ENCODE measurements at regions not wholly inside any gene's neighbourhood (a gene's known extent, or its start where the extent isn't known, plus 50 kb on each side); places are given as distances from the start of the nearest gene placed in this dataset.

- H3K4me1 ChIP-seq, result no peaks in the 10 kb centered on the region
- H3K9me3 ChIP-seq, result no peaks in the 10 kb centered on the region
- no peak for DNase-seq (ENCODE audit: extremely low spot score)
- intact Hi-C loops (cut with DNase I), result no loop called here
- H3K4me3 ChIP-seq, result no peak overlapping the region
- H3K36me3 ChIP-seq, result no peaks in the 10 kb centered on the region
- no peaks in the 10 kb centered on the region for H3K27me3 ChIP-seq
- 76% methylated on average over 6 of the region's 8 CpGs for WGBS
- TF ChIP-seq POLR2AphosphoS5 (IDR thresholded peaks at IDR 0.05) (no peak), EP300 (IDR thresholded peaks at IDR 0.05) (no peak), POLR2A (IDR thresholded peaks at IDR 0.05; ENCODE audit: low read depth) (no peak), CTCF (IDR thresholded peaks at IDR 0.05) (no peak)
- no peak overlapping the region for H3K27ac ChIP-seq (replicated peaks in 1 of 4)
Observed at GRCh38 chr6:3510617-3511016, 53.8 kb upstream of the SLC22A23 start.

GRCh38 chr6:3510178-3510577, 53.3 kb upstream of the SLC22A23 start:
- no peak overlapping the region for H3K4me3 ChIP-seq
- H3K9me3 ChIP-seq, result no peaks in the 10 kb centered on the region
- H3K36me3 ChIP-seq, result no peaks in the 10 kb centered on the region
- no peaks in the 10 kb centered on the region for H3K4me1 ChIP-seq
- H3K27ac ChIP-seq (replicated peaks in 1 of 4), result no peak overlapping the region
- no peak for DNase-seq (ENCODE audit: extremely low spot score)
- intact Hi-C loops (cut with DNase I), result no loop called here
- no peaks in the 10 kb centered on the region for H3K27me3 ChIP-seq
- TF ChIP-seq EP300 (IDR thresholded peaks at IDR 0.05) (no peak), POLR2AphosphoS5 (IDR thresholded peaks at IDR 0.05) (no peak), POLR2A (IDR thresholded peaks at IDR 0.05; ENCODE audit: low read depth) (no peak), CTCF (IDR thresholded peaks at IDR 0.05) (no peak)
- whole genome bisulfite sequencing, result 71% methylated on average over 1 of the region's 1 CpG

GRCh38 chr6:3509336-3509735, 52.5 kb upstream of the SLC22A23 start:
- 97% methylated on average over 4 of the region's 4 CpGs for WGBS
- Histone ChIP-seq H3K27me3 (no peaks in the 10 kb centered on the region), H3K27ac (replicated peaks in 1 of 4) (no peak overlapping the region), H3K4me1 (no peaks in the 10 kb centered on the region), H3K9me3 (no peaks in the 10 kb centered on the region), H3K36me3 (no peaks in the 10 kb centered on the region), H3K4me3 (no peak overlapping the region)
- TF ChIP-seq EP300 (IDR thresholded peaks at IDR 0.05), result no peak
- no peak for TF ChIP-seq CTCF (IDR thresholded peaks at IDR 0.05)
- TF ChIP-seq POLR2AphosphoS5 (IDR thresholded peaks at IDR 0.05), result no peak
- TF ChIP-seq POLR2A (IDR thresholded peaks at IDR 0.05; ENCODE audit: low read depth), result no peak
- intact Hi-C loops (cut with DNase I), result no loop called here
- DNase-seq (ENCODE audit: extremely low spot score), result no peak

GRCh38 chr6:3506751-3507383, 50.0 kb upstream of the SLC22A23 start:
- no peak for TF ChIP-seq POLR2AphosphoS5 (IDR thresholded peaks at IDR 0.05)
- TF ChIP-seq EP300 (IDR thresholded peaks at IDR 0.05), result no peak
- no peak for TF ChIP-seq POLR2A (IDR thresholded peaks at IDR 0.05; ENCODE audit: low read depth)
- no peak for TF ChIP-seq CTCF (IDR thresholded peaks at IDR 0.05)
- intact Hi-C loops (cut with DNase I), result no loop called here
- Histone ChIP-seq H3K4me1 (no peaks in the 10 kb centered on the region), H3K27ac (replicated peaks in 1 of 4) (no peak overlapping the region), H3K27me3 (no peaks in the 10 kb centered on the region), H3K9me3 (no peaks in the 10 kb centered on the region), H3K36me3 (no peaks in the 10 kb centered on the region), H3K4me3 (no peak overlapping the region)
- no peak for DNase-seq (ENCODE audit: extremely low spot score)
- WGBS, result 77% methylated on average over 4 of the region's 4 CpGs

All from esophagus muscularis mucosa (tissue), 4 donors.